K562 (cell line): ENCODE measurements at regions not wholly inside any gene's neighbourhood (a gene's known extent, or its start where the extent isn't known, plus 50 kb on each side); places are given as distances from the start of the nearest gene placed in this dataset.

Source experiments
- BHLHE40 ChIP-seq: IDR thresholded peaks from 2 replicates; pipeline ENCODE4 v1.6.1; 2011; ENCODE audit warnings: low read length, improper control_type of control experiment
- BRD4 ChIP-seq: fragments of 200-600 bp; sonication (generic); IDR thresholded peaks from 2 replicates; pipeline ENCODE4 v1.6.1; 2017; ENCODE audit warnings: inconsistent platforms
- C11orf30 ChIP-seq: fragments of 450-650 bp; IDR thresholded peaks from 2 replicates; pipeline ENCODE4 v1.6.1; 2016; ENCODE audit warnings: low read depth, mild to moderate bottlenecking
- CBX2 ChIP-seq: fragments of 200-600 bp; sonication (generic); IDR thresholded peaks from one replicate; pipeline ENCODE4 v1.6.1; 2012; ENCODE audit warnings: mild to moderate bottlenecking, low read length, inconsistent platforms; ENCODE audit not compliant: insufficient read depth, poor library complexity, severe bottlenecking
- MEF2A ChIP-seq: IDR thresholded peaks from 2 replicates; pipeline ENCODE4 v1.6.1; 2011; ENCODE audit warnings: low read depth, mild to moderate bottlenecking, low read length, moderate library complexity; ENCODE audit not compliant: control insufficient read depth
- NR3C1 ChIP-seq: sonication (generic); formaldehyde crosslinking; IDR thresholded peaks from 2 replicates; pipeline ENCODE4 v1.8.1; 2022; ENCODE audit warnings: missing genetic modification reagents
- PATZ1 ChIP-seq: fragments of 250-450 bp; sonication (Bioruptor Pico); IDR thresholded peaks from 2 replicates; pipeline ENCODE4 v1.5.0; 2020; ENCODE audit warnings: mild to moderate bottlenecking, borderline replicate concordance
- PHF21A ChIP-seq: fragments of 450-650 bp; IDR thresholded peaks from 2 replicates; pipeline ENCODE4 v1.6.1; 2017; ENCODE audit warnings: low read depth, borderline replicate concordance
- RBFOX2 ChIP-seq: fragments of 200-400 bp; formaldehyde crosslinking; IDR thresholded peaks from 2 replicates; pipeline ENCODE4 v1.6.1; 2017; ENCODE audit warnings: low read depth, mild to moderate bottlenecking, low read length, moderate library complexity
- RBM14 ChIP-seq: fragments of 200-400 bp; formaldehyde crosslinking; IDR thresholded peaks from 2 replicates; pipeline ENCODE4 v1.6.1; 2018; ENCODE audit warnings: low read depth, mild to moderate bottlenecking, low read length, moderate library complexity, borderline replicate concordance; ENCODE audit not compliant: insufficient read depth
- SRSF9 ChIP-seq: fragments of 200-400 bp; formaldehyde crosslinking; IDR thresholded peaks from 2 replicates; pipeline ENCODE4 v1.6.1; 2017; ENCODE audit warnings: low read depth, low read length, borderline replicate concordance
- SUPT5H ChIP-seq: fragments of 450-650 bp; IDR thresholded peaks from 2 replicates; pipeline ENCODE4 v1.6.1; 2016
- TAF9B ChIP-seq: fragments of 450-650 bp; IDR thresholded peaks from 2 replicates; pipeline ENCODE4 v1.6.1; 2018; ENCODE audit warnings: mild to moderate bottlenecking; ENCODE audit not compliant: partially characterized antibody
- TCF3 ChIP-seq: sonication (generic); formaldehyde crosslinking; IDR thresholded peaks from 2 replicates; pipeline ENCODE4 v1.4.0; 2020; ENCODE audit warnings: mild to moderate bottlenecking, missing genetic modification reagents
- THRA ChIP-seq: fragments of 450-650 bp; IDR thresholded peaks from 2 replicates; pipeline ENCODE4 v1.6.1; 2017; ENCODE audit warnings: mild to moderate bottlenecking, moderate library complexity
- USF1 ChIP-seq: sonication (generic); formaldehyde crosslinking; IDR thresholded peaks from 2 replicates; pipeline ENCODE4 v1.9.0; 2022; ENCODE audit warnings: mild to moderate bottlenecking, missing genetic modification reagents
- ZC3H8 ChIP-seq: fragments of 450-650 bp; IDR thresholded peaks from 2 replicates; pipeline ENCODE4 v1.6.1; 2017
- ZFX ChIP-seq: sonication (generic); formaldehyde crosslinking; IDR thresholded peaks from 2 replicates; pipeline ENCODE4 v1.8.0; 2022; ENCODE audit warnings: mild to moderate bottlenecking, missing genetic modification reagents, moderate library complexity
- ZNF140 ChIP-seq: fragments of 250-450 bp; sonication (Bioruptor Pico); IDR thresholded peaks from 2 replicates; pipeline ENCODE4 v1.8.0; 2021; ENCODE audit warnings: moderate library complexity, mild to moderate bottlenecking, inconsistent platforms
- ZNF239 ChIP-seq: fragments of 250-450 bp; sonication (Bioruptor Pico); IDR thresholded peaks from 2 replicates; pipeline ENCODE4 v1.4.0; 2020; ENCODE audit warnings: mild to moderate bottlenecking
- ZNF347 ChIP-seq: fragments of 450-650 bp; formaldehyde crosslinking; IDR thresholded peaks from 2 replicates; pipeline ENCODE4 v1.4.0; 2020; ENCODE audit warnings: low read depth, mild to moderate bottlenecking, moderate library complexity
- ZNF518B ChIP-seq: fragments of 250-450 bp; sonication (Bioruptor Pico); IDR thresholded peaks from 2 replicates; pipeline ENCODE4 v1.5.0; 2021; ENCODE audit warnings: mild to moderate bottlenecking, moderate library complexity
- ZNF75A ChIP-seq: fragments of 450-650 bp; formaldehyde crosslinking; IDR thresholded peaks from 2 replicates; pipeline ENCODE4 v1.4.0; 2020; ENCODE audit warnings: mild to moderate bottlenecking
- ZNF77 ChIP-seq: fragments of 250-450 bp; sonication (Bioruptor Pico); IDR thresholded peaks from 2 replicates; pipeline ENCODE4 v1.5.0; 2020

- no peak for TF ChIP-seq PATZ1 (CRISPR knock-in tag)
- no peak for TF ChIP-seq BRD4
- no peak for TF ChIP-seq ZNF347 (CRISPR knock-in tag)
- TF ChIP-seq BHLHE40, result no peak
- no peak for TF ChIP-seq ZNF77 (CRISPR knock-in tag)
- no peak for TF ChIP-seq ZNF239 (CRISPR knock-in tag)
- TF ChIP-seq USF1 (CRISPR knock-in tag), result peak; percentile 83
- TF ChIP-seq SRSF9, result no peak
- no peak for TF ChIP-seq ZFX (CRISPR knock-in tag)
- no peak for TF ChIP-seq PHF21A
- no peak for TF ChIP-seq RBFOX2
- no peak for TF ChIP-seq C11orf30
- TF ChIP-seq ZNF518B (CRISPR knock-in tag), result no peak
- no peak for TF ChIP-seq NR3C1 (CRISPR knock-in tag)
- TF ChIP-seq ZNF140 (CRISPR knock-in tag), result no peak
- TF ChIP-seq ZC3H8, result no peak
- TF ChIP-seq TAF9B, result no peak
- no peak for TF ChIP-seq THRA
- no peak for TF ChIP-seq RBM14
- no peak for TF ChIP-seq ZNF75A (CRISPR knock-in tag)
- no peak for TF ChIP-seq SUPT5H
- no peak for TF ChIP-seq MEF2A
- no peak for TF ChIP-seq CBX2
- TF ChIP-seq TCF3 (CRISPR knock-in tag), result no peak
Measured at GRCh38 chr19:28578786-28579505, 634.0 kb downstream of the UQCRFS1 start (continued).
